OCI-M2 (cell line): ENCODE measurements at regions not wholly inside any gene's neighbourhood (a gene's known extent, or its start where the extent isn't known, plus 50 kb on each side); places are given as distances from the start of the nearest gene placed in this dataset.
"Not testable (repeated sequence)": the region's sequence is repeated elsewhere in the genome, so short reads cannot be mapped to it uniquely, and the experiment has no call there.

Experiments
- DNase-seq: peaks from one replicate; lab custom pipeline; 2025; ENCODE audit not compliant: unreplicated experiment; lab: John Stamatoyannopoulos, UW

DNA sequence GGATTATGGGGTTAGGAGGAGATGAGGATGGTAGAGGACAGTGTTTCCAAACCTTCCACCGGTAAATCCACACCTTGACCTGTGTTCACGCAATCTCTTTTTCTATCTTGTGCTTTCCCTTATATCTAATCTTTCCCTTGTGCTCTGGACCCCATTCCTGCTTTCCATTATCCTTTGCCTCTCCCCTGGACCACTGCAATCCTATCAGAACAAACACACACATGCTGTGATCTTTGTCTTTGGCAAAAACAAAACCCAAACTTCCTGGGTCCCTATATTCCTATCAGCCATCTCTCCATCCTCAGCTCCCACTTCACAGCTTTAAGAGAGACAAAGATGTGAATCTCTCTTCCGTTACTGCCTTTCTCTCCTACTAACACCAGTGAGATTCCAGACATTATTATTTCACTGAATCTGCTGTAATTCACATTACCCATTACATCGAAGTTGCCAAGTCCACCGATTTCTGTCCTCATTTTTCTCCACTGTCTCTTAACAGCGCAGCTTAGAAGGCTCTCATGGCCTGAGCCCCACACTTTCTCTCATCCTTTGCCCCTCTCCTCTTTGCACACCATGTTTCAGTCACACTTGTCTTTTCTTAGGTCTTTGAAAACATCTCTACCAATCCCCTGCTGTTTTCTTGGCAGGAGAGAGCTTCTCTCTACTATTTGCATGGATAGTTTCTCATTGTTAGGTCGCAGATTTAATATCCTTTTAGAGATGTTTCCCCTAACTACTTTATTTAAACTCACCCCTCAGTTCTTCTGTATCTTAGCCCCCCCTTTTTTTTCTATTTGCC lies 230.0 kb upstream of the B3GALT2 start:
- no peak for DNase-seq

GRCh38 chr1:193415256-193415655 lies 228.8 kb upstream of the B3GALT2 start:
- no peak for DNase-seq

- DNase-seq, result no peak
These were observed 227.0 kb upstream of the B3GALT2 start for GRCh38 chr1:193413376-193413775.

DNA sequence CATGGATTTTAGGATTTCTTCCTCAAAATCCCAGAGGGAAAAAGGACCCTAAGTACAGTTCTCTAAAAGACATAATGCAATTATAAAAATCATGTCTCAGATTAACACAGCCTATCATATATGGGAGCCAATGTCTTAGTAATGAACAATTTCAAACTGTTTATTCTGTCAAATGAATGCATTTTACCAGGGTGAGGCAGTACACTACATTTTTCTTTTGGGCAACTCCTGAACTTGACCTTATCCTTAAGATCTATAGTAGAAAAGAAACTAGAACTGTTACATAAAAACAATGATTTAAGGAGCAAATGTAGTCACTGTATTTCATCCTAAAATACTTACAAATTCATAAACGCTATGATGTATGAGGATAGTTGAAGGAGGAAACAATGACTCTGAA lies 226.3 kb upstream of the B3GALT2 start:
- DNase-seq, result no peak

- no peak for DNase-seq
These were observed 225.3 kb upstream of the B3GALT2 start for GRCh38 chr1:193411714-193412113.

- DNase-seq, result no peak
These were observed 224.8 kb upstream of the B3GALT2 start for GRCh38 chr1:193411215-193411614.

DNA sequence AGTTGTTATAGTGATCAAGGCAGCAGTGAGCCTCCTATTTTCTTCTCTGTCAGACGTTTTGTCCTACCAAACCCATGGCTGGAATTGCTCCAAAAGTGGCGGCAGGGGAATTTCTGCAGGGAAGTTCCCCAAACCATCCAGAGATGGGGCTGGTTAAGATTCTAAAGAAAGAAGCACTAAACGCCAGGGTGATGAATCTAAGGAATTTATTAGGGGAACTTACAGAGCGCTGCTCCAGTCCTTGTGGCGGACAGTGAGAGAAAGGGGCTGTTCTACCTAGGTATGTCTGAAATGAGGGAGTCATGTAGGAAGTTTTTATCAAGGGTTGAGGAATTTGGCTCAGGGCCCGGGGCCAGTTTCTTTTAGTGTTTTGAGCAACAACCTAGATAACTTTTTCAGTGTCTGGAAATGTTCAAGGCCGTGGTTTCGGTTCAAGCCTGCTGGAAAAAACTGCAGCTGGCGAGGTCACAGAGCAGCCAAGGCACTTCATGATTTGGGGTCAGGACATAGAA lies 222.4 kb upstream of the B3GALT2 start:
- DNase-seq, result no peak

DNA sequence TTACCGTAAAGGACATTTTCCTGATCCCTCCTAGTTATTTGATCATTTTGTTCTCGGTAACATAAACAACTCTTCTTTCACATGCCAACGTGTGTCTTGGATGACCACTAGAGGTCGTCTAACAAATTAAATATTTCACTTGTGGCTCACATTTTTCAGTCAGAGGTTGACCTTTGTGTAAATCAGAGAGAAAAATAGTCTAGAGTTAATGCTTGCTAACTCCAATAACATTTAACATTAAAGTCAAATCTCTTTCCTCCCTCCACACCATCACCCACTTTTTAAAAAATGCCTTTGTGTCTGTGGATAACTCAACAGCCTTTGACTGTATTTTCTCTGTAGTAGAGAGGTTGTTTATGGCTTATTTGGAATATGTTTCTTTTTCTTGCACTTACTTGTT lies 220.5 kb upstream of the B3GALT2 start:
- no peak for DNase-seq

- no peak for DNase-seq
These were observed 217.8 kb upstream of the B3GALT2 start for GRCh38 chr1:193404236-193404635.

GRCh38 chr1:193402977-193403376 lies 216.6 kb upstream of the B3GALT2 start:
- DNase-seq, result no peak

GRCh38 chr1:193402037-193402436 lies 215.6 kb upstream of the B3GALT2 start:
- no peak for DNase-seq

DNA sequence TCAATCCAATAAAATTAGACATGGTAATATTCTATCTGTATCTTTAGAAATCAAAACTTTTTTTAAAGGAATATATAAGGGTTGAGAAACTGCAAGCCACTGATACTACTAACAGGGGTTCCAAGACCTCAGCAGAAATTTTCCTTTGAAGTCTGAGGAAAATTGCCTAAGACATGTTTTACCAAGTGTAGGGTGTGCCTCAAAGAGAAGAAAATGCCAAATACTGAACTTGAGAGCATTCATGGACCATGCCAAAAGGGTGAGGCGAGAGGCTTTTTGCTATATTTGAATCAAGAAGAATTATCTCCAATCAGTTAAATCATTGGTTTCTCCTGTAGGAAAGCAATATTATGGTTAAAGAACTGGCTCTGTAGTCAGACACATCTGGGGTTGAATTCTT lies 207.9 kb upstream of the B3GALT2 start:
- DNase-seq, result no peak

DNA sequence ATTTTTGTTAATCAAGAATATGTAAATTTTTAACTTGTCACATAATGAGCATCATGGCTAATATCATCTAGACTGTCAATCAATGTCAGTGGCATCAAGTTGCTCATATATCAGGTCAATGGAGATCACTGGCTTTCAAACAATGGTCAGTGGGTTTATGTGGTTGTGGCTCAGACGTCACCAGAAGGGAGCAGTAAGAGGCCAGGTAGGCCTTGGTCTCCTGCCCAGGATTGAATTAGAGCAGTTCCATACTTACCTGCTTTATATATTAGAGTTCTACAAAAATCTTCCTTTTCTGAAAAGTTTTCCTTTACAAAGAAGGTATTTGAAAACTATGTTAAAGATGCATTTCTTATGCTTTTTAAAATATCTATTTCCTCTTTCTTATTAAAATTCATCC lies 206.3 kb upstream of the B3GALT2 start:
- DNase-seq, result no peak

GRCh38 chr1:193388683-193389082 lies 202.3 kb upstream of the B3GALT2 start:
- no peak for DNase-seq

DNA sequence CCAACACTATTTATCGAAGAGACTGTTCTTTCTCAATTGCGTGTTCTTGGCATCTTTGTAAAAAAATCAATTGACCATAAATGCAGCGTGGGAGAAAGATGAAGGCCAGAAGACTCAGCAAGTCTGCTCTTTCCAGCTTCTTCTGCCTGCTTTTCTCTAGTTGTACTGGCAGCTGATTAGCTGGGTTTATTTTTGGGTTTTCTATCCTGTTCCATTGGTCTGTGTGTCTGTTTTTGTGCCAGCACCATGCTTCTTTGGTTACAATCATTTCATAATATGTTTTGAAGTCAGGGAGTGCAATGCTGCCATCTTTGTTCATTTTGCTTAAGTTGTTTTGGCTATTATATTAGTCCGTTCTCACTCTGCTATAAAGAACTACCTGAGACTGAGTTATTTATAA lies 201.8 kb upstream of the B3GALT2 start:
- DNase-seq, result no peak

GRCh38 chr1:193387406-193387805 lies 201.0 kb upstream of the B3GALT2 start:
- DNase-seq, result no peak

DNA sequence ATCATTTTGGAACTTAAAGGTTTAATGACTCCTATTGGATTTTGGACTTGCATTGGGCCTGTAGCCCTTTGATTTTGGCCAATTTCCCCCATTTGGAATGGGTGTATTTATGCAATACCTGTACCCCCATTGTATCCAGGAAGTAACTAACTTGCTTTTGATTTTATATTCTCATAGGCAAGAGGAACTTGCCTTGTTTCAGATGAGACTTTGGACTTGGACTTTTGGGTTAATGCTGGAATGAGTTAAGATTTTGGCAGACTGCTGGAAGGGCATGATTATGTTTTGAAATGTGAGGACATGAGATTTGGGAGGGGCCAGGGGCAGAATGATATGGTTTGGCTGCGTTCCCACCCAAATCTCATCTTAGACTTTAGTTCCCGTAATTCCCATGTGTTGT lies 192.0 kb upstream of the B3GALT2 start:
- DNase-seq, result not testable (repeated sequence)

- DNase-seq, result no peak
These were observed 191.1 kb upstream of the B3GALT2 start for GRCh38 chr1:193377472-193377871.

GRCh38 chr1:193372553-193372952 lies 186.1 kb upstream of the B3GALT2 start:
- DNase-seq, result no peak

- no peak for DNase-seq
These were observed 181.9 kb upstream of the B3GALT2 start for GRCh38 chr1:193368302-193368701.

GRCh38 chr1:193367863-193368262 lies 181.4 kb upstream of the B3GALT2 start:
- no peak for DNase-seq

GRCh38 chr1:193366764-193367507 lies 180.5 kb upstream of the B3GALT2 start:
- no peak for DNase-seq
